ENCODE measurements at regions not wholly inside any gene's neighbourhood (a gene's known extent, or its start where the extent isn't known, plus 50 kb on each side); places are given as distances from the start of the nearest gene placed in this dataset.

DNA sequence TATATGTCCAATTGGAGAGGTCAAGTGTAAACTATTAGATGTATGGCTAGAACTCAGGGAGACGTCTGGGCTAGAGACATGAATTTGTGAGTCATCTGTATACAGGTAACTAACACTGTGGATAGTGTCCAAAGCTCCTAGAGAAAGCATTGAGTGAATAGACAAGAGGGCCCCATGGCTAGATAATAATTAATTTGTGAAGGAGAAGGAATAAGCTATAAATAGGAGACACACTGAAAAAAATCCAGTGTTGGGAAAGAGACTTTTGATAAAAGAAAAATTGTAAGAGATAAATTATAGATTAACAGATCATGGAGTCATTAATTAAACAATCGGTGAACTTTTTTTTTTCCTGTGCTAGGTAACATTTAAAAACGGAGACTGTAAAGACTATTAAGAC is 326.6 kb upstream of the PRICKLE1 start:
- TF ChIP-seq POLR2A (IDR thresholded peaks at IDR 0.05) = no peak
- TF ChIP-seq, protein P1, sequence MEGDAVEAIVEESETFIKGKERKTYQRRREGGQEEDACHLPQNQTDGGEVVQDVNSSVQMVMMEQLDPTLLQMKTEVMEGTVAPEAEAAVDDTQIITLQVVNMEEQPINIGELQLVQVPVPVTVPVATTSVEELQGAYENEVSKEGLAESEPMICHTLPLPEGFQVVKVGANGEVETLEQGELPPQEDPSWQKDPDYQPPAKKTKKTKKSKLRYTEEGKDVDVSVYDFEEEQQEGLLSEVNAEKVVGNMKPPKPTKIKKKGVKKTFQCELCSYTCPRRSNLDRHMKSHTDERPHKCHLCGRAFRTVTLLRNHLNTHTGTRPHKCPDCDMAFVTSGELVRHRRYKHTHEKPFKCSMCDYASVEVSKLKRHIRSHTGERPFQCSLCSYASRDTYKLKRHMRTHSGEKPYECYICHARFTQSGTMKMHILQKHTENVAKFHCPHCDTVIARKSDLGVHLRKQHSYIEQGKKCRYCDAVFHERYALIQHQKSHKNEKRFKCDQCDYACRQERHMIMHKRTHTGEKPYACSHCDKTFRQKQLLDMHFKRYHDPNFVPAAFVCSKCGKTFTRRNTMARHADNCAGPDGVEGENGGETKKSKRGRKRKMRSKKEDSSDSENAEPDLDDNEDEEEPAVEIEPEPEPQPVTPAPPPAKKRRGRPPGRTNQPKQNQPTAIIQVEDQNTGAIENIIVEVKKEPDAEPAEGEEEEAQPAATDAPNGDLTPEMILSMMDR (IDR thresholded peaks at IDR 0.05) = no peak

Measured in Peyer's patch (tissue), 4 donors.